Tibial artery (tissue), 4 donors: ENCODE measurements at regions not wholly inside any gene's neighbourhood (a gene's known extent, or its start where the extent isn't known, plus 50 kb on each side); places are given as distances from the start of the nearest gene placed in this dataset.

Experiments
- DNase-seq, 2 donors: peaks; one replicate each; pipeline ENCODE4 v3.0.0-alpha.2; 2019
- H3K27ac ChIP-seq, 2 donors: fragments of 200-600 bp; sonication (generic) in 1 of 2; 1 replicate in 1 of 2; 2 replicates in 1 of 2; pipeline ENCODE4 v1.5.1; 2018 to 2019; ENCODE audit warnings: mild to moderate bottlenecking in 1 of 2
- H3K27me3 ChIP-seq, 2 donors: fragments of 200-600 bp; sonication (generic) in 1 of 2; one replicate each; pipeline versions ENCODE4 v1.5.1 to v1.6.0; 2016 to 2019
- H3K36me3 ChIP-seq, 3 donors: fragments of 200-600 bp; sonication (generic) in 2 of 3; one replicate each; pipeline ENCODE4 v1.5.1; 2016 to 2019; ENCODE audit warnings: mild to moderate bottlenecking in 2 of 3
- H3K4me1 ChIP-seq, 4 donors: fragments of 200-600 bp; sonication (generic) in 2 of 4; 1 replicate in 3 of 4; 2 replicates in 1 of 4; pipeline ENCODE4 v1.5.1; 2016 to 2019
- H3K4me3 ChIP-seq, 2 donors: fragments of 200-600 bp; sonication (generic) in 1 of 2; 1 replicate in 1 of 2; 2 replicates in 1 of 2; pipeline ENCODE4 v1.5.1; 2018 to 2019; ENCODE audit warnings: mild to moderate bottlenecking in 2 of 2
- H3K9me3 ChIP-seq, 3 donors: fragments of 200-600 bp; sonication (generic) in 1 of 3; one replicate each; pipeline ENCODE4 v1.5.1; 2016 to 2019
- intact Hi-C: fragments of 100-400 bp; cut with DNase I; formaldehyde crosslinking; loops from one replicate; pipeline ENCODE4 v1.15.0; 2023; ENCODE audit warnings: low total_unique reads
- TF ChIP-seq, protein P1 (sequence below), 2 experiments: fragments of 200-600 bp in 1 of 2; fragments of 450-650 bp in 1 of 2; IDR thresholded peaks; one replicate each; pipeline ENCODE4 v1.5.1; 2017 to 2019; ENCODE audit warnings: antibody characterized with exemption in 2 of 2, mild to moderate bottlenecking in 1 of 2, moderate library complexity in 1 of 2

DNA sequence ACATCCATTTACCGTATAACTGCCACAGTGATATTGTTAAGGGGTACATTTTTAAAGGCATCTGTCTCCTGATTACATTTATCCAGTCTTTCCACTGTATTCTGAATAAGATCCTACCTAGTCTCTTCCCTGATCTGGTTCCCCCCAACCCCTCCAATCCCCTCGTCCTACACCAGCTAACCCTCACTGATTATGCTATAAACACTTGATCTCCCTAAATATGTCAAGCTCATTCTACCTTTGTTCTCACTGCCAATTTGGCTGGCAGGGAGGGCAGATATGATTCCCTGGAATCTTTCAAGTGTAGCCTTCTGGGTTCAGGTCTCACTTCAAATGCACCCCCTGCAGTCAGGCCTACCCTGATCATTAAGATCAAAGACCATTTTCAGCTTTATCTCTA lies 1379.8 kb upstream of the MIR17HG start:
- Histone ChIP-seq H3K27ac (no peak overlapping the region), H3K4me1 (no peaks in the 10 kb centered on the region), H3K9me3 (no peaks in the 10 kb centered on the region), H3K36me3 (no peaks in the 10 kb centered on the region), H3K4me3 (no peak overlapping the region), H3K27me3 (no peaks in the 10 kb centered on the region)
- intact Hi-C loops: no loop called here
- no peak for DNase-seq
- TF ChIP-seq, protein P1, sequence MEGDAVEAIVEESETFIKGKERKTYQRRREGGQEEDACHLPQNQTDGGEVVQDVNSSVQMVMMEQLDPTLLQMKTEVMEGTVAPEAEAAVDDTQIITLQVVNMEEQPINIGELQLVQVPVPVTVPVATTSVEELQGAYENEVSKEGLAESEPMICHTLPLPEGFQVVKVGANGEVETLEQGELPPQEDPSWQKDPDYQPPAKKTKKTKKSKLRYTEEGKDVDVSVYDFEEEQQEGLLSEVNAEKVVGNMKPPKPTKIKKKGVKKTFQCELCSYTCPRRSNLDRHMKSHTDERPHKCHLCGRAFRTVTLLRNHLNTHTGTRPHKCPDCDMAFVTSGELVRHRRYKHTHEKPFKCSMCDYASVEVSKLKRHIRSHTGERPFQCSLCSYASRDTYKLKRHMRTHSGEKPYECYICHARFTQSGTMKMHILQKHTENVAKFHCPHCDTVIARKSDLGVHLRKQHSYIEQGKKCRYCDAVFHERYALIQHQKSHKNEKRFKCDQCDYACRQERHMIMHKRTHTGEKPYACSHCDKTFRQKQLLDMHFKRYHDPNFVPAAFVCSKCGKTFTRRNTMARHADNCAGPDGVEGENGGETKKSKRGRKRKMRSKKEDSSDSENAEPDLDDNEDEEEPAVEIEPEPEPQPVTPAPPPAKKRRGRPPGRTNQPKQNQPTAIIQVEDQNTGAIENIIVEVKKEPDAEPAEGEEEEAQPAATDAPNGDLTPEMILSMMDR (IDR thresholded peaks at IDR 0.05): no peak

DNA sequence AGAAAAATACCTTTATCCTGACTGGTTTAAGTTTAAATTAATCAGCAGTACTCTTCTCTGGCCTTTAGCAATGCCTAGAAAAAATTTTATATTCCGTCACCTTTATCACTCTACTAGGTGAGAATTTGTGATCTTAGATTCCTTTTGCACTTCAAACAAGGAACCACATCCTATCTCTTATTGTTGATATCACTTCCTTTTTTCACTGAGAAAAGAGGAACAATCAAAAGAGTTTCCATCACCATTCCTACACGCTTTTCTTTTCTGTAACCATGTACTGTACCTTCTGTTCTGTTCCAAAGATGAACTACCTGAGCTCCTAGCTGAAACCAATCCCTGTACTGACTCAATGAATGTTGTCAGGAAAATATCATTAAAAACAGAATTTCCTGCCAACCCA lies 1379.0 kb upstream of the MIR17HG start:
- no peak overlapping the region for H3K27ac ChIP-seq
- H3K9me3 ChIP-seq: no peaks in the 10 kb centered on the region
- H3K4me3 ChIP-seq: no peak overlapping the region
- DNase-seq: no peak
- no peaks in the 10 kb centered on the region for H3K4me1 ChIP-seq
- no peaks in the 10 kb centered on the region for H3K27me3 ChIP-seq
- TF ChIP-seq, protein P1 (IDR thresholded peaks at IDR 0.05): no peak
- H3K36me3 ChIP-seq: no peaks in the 10 kb centered on the region
- intact Hi-C loops: no loop called here

DNA sequence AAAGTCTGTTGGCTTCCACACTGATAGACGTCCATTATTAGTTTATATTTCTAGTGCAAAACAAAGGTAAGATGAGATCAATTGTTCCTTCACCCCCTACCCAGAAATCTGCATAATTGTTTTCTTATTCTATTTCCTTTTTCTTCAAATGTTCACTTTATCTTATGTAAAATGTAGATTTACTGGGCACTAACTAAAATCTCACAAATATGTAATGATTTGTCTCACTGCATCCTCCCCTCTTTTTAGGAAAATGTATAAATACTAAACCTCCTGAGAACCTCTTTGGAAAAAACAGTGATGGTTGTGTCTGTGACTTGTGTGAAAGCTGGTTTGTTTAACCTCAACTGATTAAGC lies 1377.2 kb upstream of the MIR17HG start:
- intact Hi-C loops: no loop called here
- H3K27me3 ChIP-seq: no peaks in the 10 kb centered on the region
- no peak overlapping the region for H3K4me3 ChIP-seq
- no peak for DNase-seq
- no peaks in the 10 kb centered on the region for H3K36me3 ChIP-seq
- H3K27ac ChIP-seq: no peak overlapping the region
- no peaks in the 10 kb centered on the region for H3K9me3 ChIP-seq
- no peaks in the 10 kb centered on the region for H3K4me1 ChIP-seq
- TF ChIP-seq, protein P1 (IDR thresholded peaks at IDR 0.05): no peak

DNA sequence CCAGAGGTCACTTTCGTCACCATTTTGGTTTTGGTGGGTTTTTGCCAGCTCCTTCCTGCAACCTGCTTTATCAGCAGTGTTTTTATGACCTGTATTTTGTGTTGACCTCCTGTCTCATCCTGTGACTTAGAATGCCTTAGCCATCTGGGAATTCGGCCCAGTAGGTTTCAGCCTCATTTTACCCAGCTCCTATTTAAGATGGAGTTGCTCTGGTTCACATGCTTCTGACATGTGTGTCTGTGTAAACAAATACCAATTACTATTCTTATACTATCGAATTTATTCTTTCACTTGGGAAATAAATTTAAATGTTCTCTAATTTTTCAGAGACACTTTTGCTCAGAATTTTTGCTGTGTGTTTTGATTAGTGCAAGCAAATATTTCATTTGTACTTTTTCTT lies 1370.3 kb upstream of the MIR17HG start:
- intact Hi-C loops: no loop called here
- H3K4me1 ChIP-seq: no peaks in the 10 kb centered on the region

DNA sequence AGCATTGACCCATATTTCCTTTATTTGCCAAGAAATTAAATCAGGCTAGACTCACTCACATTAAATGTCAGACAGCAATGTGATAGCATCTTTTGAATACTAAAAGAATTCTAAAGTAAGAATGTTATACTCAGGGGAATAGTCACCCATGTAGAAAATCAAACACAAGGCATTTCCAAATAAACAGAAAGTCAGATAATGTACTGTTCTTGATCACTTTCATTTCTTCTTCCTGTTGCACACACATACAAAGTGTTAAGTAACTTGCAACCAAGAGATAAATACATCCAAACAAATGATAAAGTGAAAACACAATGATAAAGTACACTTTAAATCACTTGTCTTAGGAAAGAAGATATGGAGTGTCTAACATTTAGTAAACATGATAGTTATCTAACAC lies 1366.6 kb upstream of the MIR17HG start:
- H3K9me3 ChIP-seq: no peaks in the 10 kb centered on the region
- TF ChIP-seq, protein P1 (IDR thresholded peaks at IDR 0.05): no peak
- H3K4me3 ChIP-seq: no peak overlapping the region
- DNase-seq: no peak
- intact Hi-C loops: no loop called here
- H3K27me3 ChIP-seq: no peaks in the 10 kb centered on the region
- no peak overlapping the region for H3K27ac ChIP-seq
- H3K4me1 ChIP-seq: no peaks in the 10 kb centered on the region
- no peaks in the 10 kb centered on the region for H3K36me3 ChIP-seq

More for the DNA sequence above, 1370.3 kb upstream of the MIR17HG start:
- H3K4me3 ChIP-seq: no peak overlapping the region
- TF ChIP-seq, protein P1 (IDR thresholded peaks at IDR 0.05): no peak
- H3K27ac ChIP-seq: no peak overlapping the region
- DNase-seq: no peak
- H3K36me3 ChIP-seq: no peaks in the 10 kb centered on the region
- no peaks in the 10 kb centered on the region for H3K9me3 ChIP-seq
- H3K27me3 ChIP-seq: no peaks in the 10 kb centered on the region

DNA sequence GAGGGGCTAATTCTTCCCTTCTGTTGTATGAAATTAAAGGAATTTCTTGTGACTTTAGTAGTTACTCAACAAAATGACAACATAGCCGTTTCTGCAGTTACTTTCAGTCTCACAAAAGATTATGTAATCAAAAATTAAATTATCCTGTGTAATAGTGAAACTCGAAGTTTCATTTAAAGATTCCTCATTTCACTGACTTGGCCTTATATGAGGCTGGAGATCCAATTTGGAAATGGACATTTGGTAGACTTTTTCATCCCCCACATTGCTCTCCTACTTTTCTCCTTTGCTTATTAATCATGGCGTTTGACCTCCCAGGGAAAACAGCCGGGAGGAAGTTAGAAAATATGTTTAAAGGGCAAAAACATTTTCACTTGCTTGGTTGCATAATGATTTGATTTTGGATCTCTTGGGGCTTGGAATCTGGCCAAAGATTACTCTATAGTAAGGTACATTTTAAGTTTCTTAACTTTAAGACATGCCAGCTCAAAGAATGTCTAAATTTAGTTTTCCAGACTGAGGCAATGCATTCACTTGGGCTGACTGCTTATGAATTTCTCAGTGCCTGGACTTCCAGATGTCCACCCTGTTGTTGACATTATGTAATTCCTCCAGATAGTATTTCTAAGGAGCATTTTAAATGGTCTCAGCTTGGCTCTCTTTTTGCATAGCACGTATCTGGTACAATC lies 1364.9 kb upstream of the MIR17HG start:
- TF ChIP-seq, protein P1 (IDR thresholded peaks at IDR 0.05): no peak
- DNase-seq: no peak
- Histone ChIP-seq H3K4me1 (no peaks in the 10 kb centered on the region), H3K36me3 (no peaks in the 10 kb centered on the region), H3K4me3 (no peak overlapping the region), H3K27ac (no peak overlapping the region), H3K9me3 (no peaks in the 10 kb centered on the region), H3K27me3 (no peaks in the 10 kb centered on the region)
- intact Hi-C loops: no loop called here
